Left forelimb (tissue), 1 donor: ENCODE measurements at regions not wholly inside any gene's neighbourhood (a gene's known extent, or its start where the extent isn't known, plus 50 kb on each side); places are given as distances from the start of the nearest gene placed in this dataset.

ENCODE experiments used
- DNase-seq: peaks from one replicate; pipeline ENCODE4 v3.0.0-alpha.2; 2018; ENCODE audit warnings: low spot score

DNA sequence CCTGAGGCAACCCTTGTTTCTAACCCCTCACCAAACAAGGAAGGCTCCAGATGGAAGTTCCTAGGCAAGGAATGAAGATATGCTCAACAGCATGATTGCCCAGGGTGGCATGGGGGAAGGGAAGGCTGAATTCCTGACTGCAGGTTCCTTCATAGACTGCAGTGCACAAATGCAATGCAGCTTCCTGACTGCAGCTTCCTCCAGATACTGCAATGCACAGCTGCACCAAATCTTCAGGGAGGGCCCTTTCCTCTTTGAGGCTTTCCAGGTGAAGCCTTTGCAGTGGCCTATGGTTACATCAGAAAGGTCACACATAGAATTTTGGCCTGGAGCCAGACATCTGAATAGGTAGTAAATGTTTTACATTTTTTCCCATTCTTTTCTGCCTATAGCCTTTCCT, 58.8 kb upstream of the DYNAP start:
- DNase-seq: no peak

DNA sequence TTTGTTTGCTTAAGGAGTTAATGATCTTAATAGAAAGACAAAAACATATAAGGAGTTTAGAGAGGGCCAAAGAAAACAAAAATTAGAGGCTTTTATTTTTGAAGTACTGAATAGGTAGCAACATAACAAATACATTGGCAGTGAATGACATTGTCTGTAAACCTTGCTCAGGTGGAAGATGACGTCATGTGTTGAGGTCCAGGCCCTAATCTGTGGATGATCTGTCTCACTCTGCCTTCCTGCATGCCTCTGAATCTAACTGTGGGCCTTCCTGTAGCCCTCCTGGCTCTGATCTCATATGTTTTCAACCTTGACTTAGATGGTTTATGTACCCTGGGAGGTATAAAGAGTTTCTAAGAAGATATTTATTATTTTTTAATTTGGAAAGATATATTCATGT, 58.1 kb upstream of the DYNAP start:
- DNase-seq: no peak
